ENCODE measurements at regions not wholly inside any gene's neighbourhood (a gene's known extent, or its start where the extent isn't known, plus 50 kb on each side); places are given as distances from the start of the nearest gene placed in this dataset.
A peak's percentile ranks its signal among the peaks of the same experiment; 100 is the strongest.

DNA sequence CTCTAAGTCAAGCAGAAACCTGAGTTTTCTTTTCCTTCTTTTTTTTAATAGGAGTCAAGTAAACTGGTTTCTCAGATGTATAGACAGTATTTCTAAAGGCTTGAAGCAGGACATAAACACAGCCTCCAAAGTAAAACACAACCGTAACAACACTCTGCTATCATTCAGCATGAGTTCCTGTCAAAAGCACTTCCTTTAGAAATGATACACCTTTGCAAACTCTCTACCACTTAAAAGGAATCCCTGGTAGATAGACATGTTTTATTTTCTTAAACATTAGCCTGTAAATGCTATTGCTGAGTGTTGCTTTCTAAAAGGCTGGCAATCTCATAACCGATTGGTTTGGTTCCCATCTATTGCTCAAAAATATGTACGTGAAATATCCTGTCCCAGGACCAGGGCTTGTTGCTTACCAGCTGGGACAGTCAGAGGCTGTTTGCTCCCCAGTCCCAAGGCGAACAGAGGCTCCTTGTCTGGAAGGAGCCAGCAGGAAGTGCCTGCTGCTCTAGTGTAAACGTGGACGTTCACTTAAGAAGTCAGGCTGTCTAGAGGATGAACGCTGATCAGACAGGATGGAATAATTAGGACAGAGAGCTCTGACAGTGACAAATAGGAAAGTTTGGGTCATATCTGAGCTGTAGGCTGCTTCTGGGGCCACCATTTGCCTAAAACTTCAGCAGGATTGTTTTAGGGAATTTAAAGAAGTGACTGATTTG lies 173.9 kb upstream of the KLF3 start:
- Mint-ChIP-seq H3K36me3 (ENCODE audit: low read depth, unreplicated experiment) (no peaks in the 10 kb centered on the region), H3K4me3 (ENCODE audit: unreplicated experiment) (peak overlapping the region; percentile 51), H3K9me3 (ENCODE audit: unreplicated experiment) (no peaks in the 10 kb centered on the region), H3K4me1 (ENCODE audit: unreplicated experiment) (peaks cover 20% of the 10 kb centered on the region), H3K27ac (ENCODE audit: unreplicated experiment) (peak overlapping the region; percentile 86), H3K27me3 (ENCODE audit: unreplicated experiment) (peaks cover 1% of the 10 kb centered on the region)
- DNase-seq (ENCODE audit: low spot score), result peak; percentile 14
- TF ChIP-seq, protein P1, sequence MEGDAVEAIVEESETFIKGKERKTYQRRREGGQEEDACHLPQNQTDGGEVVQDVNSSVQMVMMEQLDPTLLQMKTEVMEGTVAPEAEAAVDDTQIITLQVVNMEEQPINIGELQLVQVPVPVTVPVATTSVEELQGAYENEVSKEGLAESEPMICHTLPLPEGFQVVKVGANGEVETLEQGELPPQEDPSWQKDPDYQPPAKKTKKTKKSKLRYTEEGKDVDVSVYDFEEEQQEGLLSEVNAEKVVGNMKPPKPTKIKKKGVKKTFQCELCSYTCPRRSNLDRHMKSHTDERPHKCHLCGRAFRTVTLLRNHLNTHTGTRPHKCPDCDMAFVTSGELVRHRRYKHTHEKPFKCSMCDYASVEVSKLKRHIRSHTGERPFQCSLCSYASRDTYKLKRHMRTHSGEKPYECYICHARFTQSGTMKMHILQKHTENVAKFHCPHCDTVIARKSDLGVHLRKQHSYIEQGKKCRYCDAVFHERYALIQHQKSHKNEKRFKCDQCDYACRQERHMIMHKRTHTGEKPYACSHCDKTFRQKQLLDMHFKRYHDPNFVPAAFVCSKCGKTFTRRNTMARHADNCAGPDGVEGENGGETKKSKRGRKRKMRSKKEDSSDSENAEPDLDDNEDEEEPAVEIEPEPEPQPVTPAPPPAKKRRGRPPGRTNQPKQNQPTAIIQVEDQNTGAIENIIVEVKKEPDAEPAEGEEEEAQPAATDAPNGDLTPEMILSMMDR (IDR thresholded peaks at IDR 0.05; ENCODE audit: unreplicated experiment), result no peak

DNA sequence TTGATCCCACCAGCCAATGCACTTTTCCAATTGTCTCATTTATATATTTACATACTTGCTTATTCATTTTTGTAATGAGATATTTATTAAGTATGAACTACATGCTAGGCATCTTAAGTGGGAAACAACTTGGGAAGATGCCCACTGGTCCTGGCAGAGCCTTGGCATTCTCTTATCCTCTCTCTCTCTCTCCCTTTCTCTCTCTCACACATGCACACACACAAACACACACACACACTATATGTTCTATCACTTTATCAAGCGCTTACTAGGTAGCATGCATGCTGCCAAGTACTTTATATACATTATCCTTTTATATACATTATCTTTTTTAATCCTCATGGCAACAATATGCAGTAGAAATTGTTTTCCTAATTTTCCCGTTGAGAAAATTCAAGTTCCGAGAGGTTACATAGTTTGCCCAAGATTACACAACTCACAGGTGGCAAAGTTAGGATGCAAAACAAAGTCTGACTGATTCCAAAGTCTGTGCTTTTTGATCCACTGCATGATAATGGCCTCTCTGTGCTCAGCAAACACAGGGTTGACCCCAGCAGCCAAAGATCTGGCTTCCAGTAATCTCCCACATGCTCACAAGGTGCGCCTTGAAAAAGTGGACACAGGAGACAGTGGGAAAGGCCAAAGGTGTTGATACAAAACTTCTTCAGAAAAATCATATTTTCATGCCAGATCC lies 173.1 kb upstream of the KLF3 start:
- TF ChIP-seq, protein P1 (IDR thresholded peaks at IDR 0.05; ENCODE audit: unreplicated experiment), result no peak
- no peak for DNase-seq (ENCODE audit: low spot score)
- Mint-ChIP-seq H3K9me3 (ENCODE audit: unreplicated experiment) (no peaks in the 10 kb centered on the region), H3K36me3 (ENCODE audit: low read depth, unreplicated experiment) (no peaks in the 10 kb centered on the region), H3K27me3 (ENCODE audit: unreplicated experiment) (peaks cover 1% of the 10 kb centered on the region), H3K27ac (ENCODE audit: unreplicated experiment) (peak overlapping the region; percentile 86), H3K4me1 (ENCODE audit: unreplicated experiment) (peaks cover 20% of the 10 kb centered on the region), H3K4me3 (ENCODE audit: unreplicated experiment) (no peak overlapping the region)

DNA sequence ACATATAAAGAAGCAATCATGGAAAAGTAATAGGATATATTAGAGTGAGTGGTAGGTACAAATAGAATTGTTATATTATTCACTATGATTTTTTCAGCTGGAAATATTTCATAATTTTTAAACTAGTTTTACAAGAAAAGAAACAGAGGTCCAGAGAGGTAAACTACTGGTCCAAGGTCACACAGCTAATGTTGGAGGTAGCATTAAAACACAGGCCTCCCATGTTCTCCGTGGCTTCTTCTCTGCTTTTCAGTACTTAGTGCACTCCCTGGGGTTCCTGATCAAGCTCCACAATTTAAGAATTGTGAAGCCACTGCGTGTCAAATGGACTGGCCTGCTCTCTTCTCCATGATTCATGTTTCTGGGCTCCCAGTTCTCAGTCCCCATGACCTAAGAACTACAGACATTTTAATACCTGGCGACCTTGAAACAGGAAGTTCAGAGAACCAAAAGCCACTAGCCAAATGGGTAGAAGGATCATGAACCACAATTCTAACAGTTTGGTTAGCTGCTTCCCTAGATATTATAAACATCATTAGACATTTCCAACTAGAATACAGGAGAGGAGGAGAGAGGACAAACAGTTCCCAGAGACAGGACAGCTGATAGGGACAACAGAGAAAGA lies 172.0 kb upstream of the KLF3 start:
- H3K4me3 Mint-ChIP-seq (ENCODE audit: unreplicated experiment), result no peak overlapping the region
- H3K4me1 Mint-ChIP-seq (ENCODE audit: unreplicated experiment), result peaks cover 20% of the 10 kb centered on the region
- no peaks in the 10 kb centered on the region for H3K36me3 Mint-ChIP-seq (ENCODE audit: low read depth, unreplicated experiment)
- no peak for DNase-seq (ENCODE audit: low spot score)
- no peak overlapping the region for H3K27ac Mint-ChIP-seq (ENCODE audit: unreplicated experiment)
- TF ChIP-seq, protein P1 (IDR thresholded peaks at IDR 0.05; ENCODE audit: unreplicated experiment), result no peak
- no peaks in the 10 kb centered on the region for H3K27me3 Mint-ChIP-seq (ENCODE audit: unreplicated experiment)
- H3K9me3 Mint-ChIP-seq (ENCODE audit: unreplicated experiment), result no peaks in the 10 kb centered on the region

DNA sequence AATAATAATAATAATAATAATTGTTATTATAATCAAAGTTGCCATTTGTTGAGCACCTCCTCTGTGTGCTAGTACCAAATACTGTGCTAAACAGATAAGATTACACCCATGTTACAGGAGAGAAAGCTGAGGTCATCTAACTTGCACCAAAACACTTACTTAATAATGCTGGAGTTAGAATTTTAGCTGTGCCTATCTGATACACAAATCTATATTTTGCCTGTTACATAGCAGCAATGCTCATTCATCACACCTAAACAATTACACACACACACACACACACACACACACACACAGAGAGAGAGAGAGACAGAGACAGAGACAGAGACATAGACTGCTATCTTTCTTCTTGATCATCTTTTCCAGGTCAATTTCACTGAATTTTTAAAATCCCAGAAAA lies 170.9 kb upstream of the KLF3 start:
- Mint-ChIP-seq H3K9me3 (ENCODE audit: unreplicated experiment) (no peaks in the 10 kb centered on the region), H3K27me3 (ENCODE audit: unreplicated experiment) (no peaks in the 10 kb centered on the region), H3K4me1 (ENCODE audit: unreplicated experiment) (peaks cover 20% of the 10 kb centered on the region), H3K36me3 (ENCODE audit: low read depth, unreplicated experiment) (no peaks in the 10 kb centered on the region), H3K4me3 (ENCODE audit: unreplicated experiment) (no peak overlapping the region), H3K27ac (ENCODE audit: unreplicated experiment) (no peak overlapping the region)
- DNase-seq (ENCODE audit: low spot score), result no peak
- TF ChIP-seq, protein P1 (IDR thresholded peaks at IDR 0.05; ENCODE audit: unreplicated experiment), result no peak

DNA sequence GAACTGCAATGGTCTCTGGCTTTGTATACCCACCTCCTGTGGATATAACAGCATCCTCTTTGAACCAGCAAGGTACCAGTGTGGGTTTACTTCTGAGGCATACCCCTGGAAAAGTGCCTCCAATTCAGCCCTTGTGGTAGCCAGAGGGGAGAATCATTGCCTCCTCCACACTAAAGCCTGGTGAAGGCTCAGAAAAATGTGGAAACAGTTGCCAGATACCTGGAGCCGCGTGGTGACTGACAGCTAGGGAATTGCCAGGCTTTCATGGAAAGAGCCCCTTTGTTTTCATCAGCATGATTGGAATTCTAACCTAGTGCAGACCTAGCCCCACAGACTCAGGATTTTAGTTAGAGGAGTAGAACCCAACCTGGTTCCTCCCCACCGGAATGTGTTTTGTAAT lies 168.6 kb upstream of the KLF3 start:
- Mint-ChIP-seq H3K4me1 (ENCODE audit: unreplicated experiment) (peaks cover 5% of the 10 kb centered on the region), H3K9me3 (ENCODE audit: unreplicated experiment) (no peaks in the 10 kb centered on the region), H3K27ac (ENCODE audit: unreplicated experiment) (no peak overlapping the region), H3K27me3 (ENCODE audit: unreplicated experiment) (no peaks in the 10 kb centered on the region), H3K36me3 (ENCODE audit: low read depth, unreplicated experiment) (no peaks in the 10 kb centered on the region), H3K4me3 (ENCODE audit: unreplicated experiment) (no peak overlapping the region)
- DNase-seq (ENCODE audit: low spot score), result no peak
- TF ChIP-seq, protein P1 (IDR thresholded peaks at IDR 0.05; ENCODE audit: unreplicated experiment), result no peak
